Stimulated activated naive CD8-positive, alpha-beta T cell treated with anti-CD3 and anti-CD28 coated beads, Interleukin-15, Interleukin-2, amounts not matched to agents 100 U/mL and 50 U/mL, for 24 hours (primary cell): ENCODE measurements at regions not wholly inside any gene's neighbourhood (a gene's known extent, or its start where the extent isn't known, plus 50 kb on each side); places are given as distances from the start of the nearest gene placed in this dataset.

ENCODE experiments used
- ATAC-seq: fragments of 150-1000 bp; cut with Tn5 transposase; one replicate; pipeline ENCODE4 v1.10.0; 2021
- DNase-seq: peaks from one replicate; pipeline ENCODE4 v3.0.0; 2021

GRCh38 chr1:170219163-170219562 lies 73.4 kb downstream of the NTMT2 start:
- ATAC-seq (no peak), DNase-seq (no peak)

GRCh38 chr1:170221031-170221430 lies 75.3 kb downstream of the NTMT2 start:
- no peak for ATAC-seq
- DNase-seq = no peak

- ATAC-seq = no peak
- DNase-seq = no peak
Measured at GRCh38 chr1:170221495-170221894, 75.7 kb downstream of the NTMT2 start.

- ATAC-seq (no peak), DNase-seq (no peak)
Measured at GRCh38 chr1:170224469-170224868, 78.7 kb downstream of the NTMT2 start.

- DNase-seq (no peak), ATAC-seq (no peak)
Measured at GRCh38 chr1:170225781-170226530, 80.2 kb downstream of the NTMT2 start.

GRCh38 chr1:170226767-170227166 lies 81.0 kb downstream of the NTMT2 start:
- DNase-seq = no peak
- ATAC-seq = no peak

GRCh38 chr1:170230323-170230722 lies 84.6 kb downstream of the NTMT2 start:
- ATAC-seq = no peak
- DNase-seq = no peak

GRCh38 chr1:170231662-170232061 lies 85.9 kb downstream of the NTMT2 start:
- ATAC-seq (no peak), DNase-seq (no peak)

GRCh38 chr1:170238704-170239391 lies 93.1 kb downstream of the NTMT2 start:
- no peak for ATAC-seq
- no peak for DNase-seq

- no peak for ATAC-seq
Measured at GRCh38 chr1:170239445-170239844, 93.7 kb downstream of the NTMT2 start.

GRCh38 chr1:170240409-170240808 lies 94.7 kb downstream of the NTMT2 start:
- ATAC-seq = no peak
- DNase-seq = no peak

More at GRCh38 chr1:170239445-170239844, 93.7 kb downstream of the NTMT2 start:
- no peak for DNase-seq

- DNase-seq = no peak
- no peak for ATAC-seq
Measured at GRCh38 chr1:170241266-170241851, 95.6 kb downstream of the NTMT2 start.

- DNase-seq = no peak
- ATAC-seq = no peak
Measured at GRCh38 chr1:170247751-170248521, 102.2 kb downstream of the NTMT2 start.

- DNase-seq (no peak), ATAC-seq (no peak)
Measured at GRCh38 chr1:170250531-170251276, 104.9 kb downstream of the NTMT2 start.

GRCh38 chr1:170252851-170253579 lies 107.3 kb downstream of the NTMT2 start:
- DNase-seq (no peak), ATAC-seq (peak; percentile 40)

- ATAC-seq (no peak), DNase-seq (no peak)
Measured at GRCh38 chr1:170254371-170254770, 108.6 kb downstream of the NTMT2 start.

GRCh38 chr1:170261669-170262068 lies 115.9 kb downstream of the NTMT2 start:
- no peak for DNase-seq
- ATAC-seq = no peak

- ATAC-seq (no peak), DNase-seq (no peak)
Measured at GRCh38 chr1:170262276-170262939, 116.6 kb downstream of the NTMT2 start.

GRCh38 chr1:170265234-170265633 lies 119.5 kb downstream of the NTMT2 start:
- no peak for DNase-seq
- ATAC-seq = no peak

- DNase-seq (no peak), ATAC-seq (no peak)
Measured at GRCh38 chr1:170267317-170267716, 121.6 kb downstream of the NTMT2 start.
